MM.1S (cell line): ENCODE measurements at regions not wholly inside any gene's neighbourhood (a gene's known extent, or its start where the extent isn't known, plus 50 kb on each side); places are given as distances from the start of the nearest gene placed in this dataset.

Source experiments
- DNase-seq: peaks from one replicate; pipeline ENCODE4 v3.0.0-alpha.2; 2015
- H2AFZ ChIP-seq: fragments of 300-600 bp; sonication (generic); 2 replicates; pipeline ENCODE4 v1.6.0; 2016; ENCODE audit warnings: antibody characterized with exemption, low read length
- H3F3A ChIP-seq: fragments of 300-600 bp; sonication (generic); 2 replicates; pipeline ENCODE4 v1.6.1; 2016; ENCODE audit warnings: mild to moderate bottlenecking, antibody characterized with exemption, low read length, moderate library complexity, mixed read lengths; ENCODE audit not compliant: insufficient read depth
- H3K27ac ChIP-seq: fragments of 300-600 bp; sonication (generic); 2 replicates; pipeline ENCODE4 v1.5.1; 2016; ENCODE audit warnings: mild to moderate bottlenecking, low read length
- H3K27me3 ChIP-seq: fragments of 300-600 bp; sonication (generic); replicated peaks from 2 replicates; pipeline ENCODE4 v1.6.0; 2016; ENCODE audit warnings: low read length; ENCODE audit not compliant: insufficient read depth
- H3K36me3 ChIP-seq: fragments of 300-600 bp; sonication (generic); replicated peaks from 2 replicates; pipeline ENCODE4 v1.6.1; 2016; ENCODE audit warnings: mild to moderate bottlenecking, low read length, mixed read lengths; ENCODE audit not compliant: insufficient read depth
- H3K4me1 ChIP-seq: fragments of 300-600 bp; sonication (generic); 2 replicates; pipeline ENCODE4 v1.6.1; 2016; ENCODE audit warnings: low read length, mixed read lengths
- H3K4me2 ChIP-seq: fragments of 300-600 bp; sonication (generic); 2 replicates; pipeline ENCODE4 v1.6.0; 2016; ENCODE audit warnings: low read depth, low read length
- H3K4me3 ChIP-seq: fragments of 300-600 bp; sonication (generic); 2 replicates; pipeline ENCODE4 v1.5.1; 2016; ENCODE audit warnings: low read length, mixed read lengths
- H3K79me2 ChIP-seq: fragments of 300-600 bp; sonication (generic); 2 replicates; pipeline ENCODE4 v1.6.1; 2016; ENCODE audit warnings: mixed run types, low read length, mixed read lengths
- H3K9ac ChIP-seq: fragments of 300-600 bp; sonication (generic); 2 replicates; pipeline ENCODE4 v1.6.1; 2016; ENCODE audit warnings: low read length, mixed read lengths
- H3K9me2 ChIP-seq: fragments of 300-600 bp; sonication (generic); replicated peaks from 2 replicates; pipeline ENCODE4 v1.6.1; 2016; ENCODE audit warnings: mild to moderate bottlenecking, low read length, mixed read lengths; ENCODE audit not compliant: insufficient read depth
- H3K9me3 ChIP-seq: fragments of 300-600 bp; sonication (generic); replicated peaks from 2 replicates; pipeline ENCODE4 v1.6.1; 2016; ENCODE audit warnings: mild to moderate bottlenecking, low read length, mixed read lengths; ENCODE audit not compliant: insufficient read depth
- H4K20me1 ChIP-seq: fragments of 300-600 bp; sonication (generic); 2 replicates; pipeline ENCODE4 v1.6.1; 2016; ENCODE audit warnings: mild to moderate bottlenecking, low read length, moderate library complexity, mixed read lengths; ENCODE audit not compliant: insufficient read depth
- CTCF ChIP-seq: fragments of 300-600 bp; sonication (generic); IDR thresholded peaks from 2 replicates; pipeline ENCODE4 v1.5.1; 2016; ENCODE audit warnings: antibody characterized with exemption, low read length, mixed read lengths
- EZH2 ChIP-seq: fragments of 300-600 bp; sonication (generic); optimal IDR thresholded peaks from 2 replicates; pipeline ENCODE3; 2017; ENCODE audit warnings: low read depth, mild to moderate bottlenecking, antibody characterized with exemption, low read length, mixed read lengths
- EZH2phosphoT487 ChIP-seq: fragments of 300-600 bp; sonication (generic); IDR thresholded peaks from 2 replicates; pipeline ENCODE4 v1.6.1; 2018; ENCODE audit warnings: antibody characterized with exemption, low read length

GRCh38 chr20:55271371-55271770 lies 733.9 kb downstream of the CBLN4 start:
- TF ChIP-seq CTCF (no peak), EZH2 (no peak), EZH2phosphoT487 (no peak)
- Histone ChIP-seq H3K36me3 (no peaks in the 10 kb centered on the region), H3K9me3 (no peaks in the 10 kb centered on the region), H3K27me3 (no peaks in the 10 kb centered on the region), H3K9me2 (no peaks in the 10 kb centered on the region), H3K9ac (no peak overlapping the region), H3K79me2 (no peaks in the 10 kb centered on the region), H2AFZ (no peak overlapping the region), H3K27ac (no peak overlapping the region), H3K4me3 (no peak overlapping the region), H4K20me1 (no peaks in the 10 kb centered on the region), H3K4me1 (no peaks in the 10 kb centered on the region), H3F3A (no peaks in the 10 kb centered on the region), H3K4me2 (no peak overlapping the region)
- DNase-seq = no peak

DNA sequence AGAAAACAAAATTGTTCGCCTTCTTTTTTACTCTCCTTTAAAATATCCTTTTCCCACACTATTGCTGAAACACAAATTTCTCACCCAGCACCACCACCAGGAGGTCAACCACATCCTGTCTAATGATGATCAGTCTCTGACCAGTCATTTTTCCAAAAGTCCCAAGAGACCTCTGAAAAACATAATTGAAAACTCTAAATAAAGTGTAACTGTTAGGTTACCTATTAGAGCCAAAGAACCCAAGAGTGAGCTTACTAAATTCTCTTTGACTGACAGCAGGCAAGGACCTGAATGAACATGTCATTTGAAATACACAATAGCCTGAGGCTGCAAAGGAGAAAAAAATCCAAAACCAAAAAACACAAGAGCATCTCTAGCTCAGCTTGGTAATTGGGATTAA lies 735.4 kb downstream of the CBLN4 start:
- H3K9ac ChIP-seq = no peak overlapping the region
- H3K79me2 ChIP-seq = no peaks in the 10 kb centered on the region
- no peak for TF ChIP-seq CTCF
- no peak for TF ChIP-seq EZH2phosphoT487
- TF ChIP-seq EZH2 = no peak
- no peaks in the 10 kb centered on the region for H3F3A ChIP-seq
- H2AFZ ChIP-seq = no peak overlapping the region
- no peaks in the 10 kb centered on the region for H4K20me1 ChIP-seq
- no peak overlapping the region for H3K4me3 ChIP-seq
- no peaks in the 10 kb centered on the region for H3K9me3 ChIP-seq
- H3K4me1 ChIP-seq = no peaks in the 10 kb centered on the region
- no peaks in the 10 kb centered on the region for H3K9me2 ChIP-seq
- no peak overlapping the region for H3K4me2 ChIP-seq
- no peak overlapping the region for H3K27ac ChIP-seq
- no peaks in the 10 kb centered on the region for H3K27me3 ChIP-seq
- no peaks in the 10 kb centered on the region for H3K36me3 ChIP-seq
- no peak for DNase-seq

- Histone ChIP-seq H2AFZ (no peak overlapping the region), H3K27me3 (no peaks in the 10 kb centered on the region), H3K4me1 (no peaks in the 10 kb centered on the region), H3K9me2 (no peaks in the 10 kb centered on the region), H3K4me2 (no peak overlapping the region), H3K79me2 (no peaks in the 10 kb centered on the region), H3K9me3 (no peaks in the 10 kb centered on the region), H3K27ac (no peak overlapping the region), H4K20me1 (no peaks in the 10 kb centered on the region), H3K9ac (no peak overlapping the region), H3K36me3 (no peaks in the 10 kb centered on the region), H3F3A (no peaks in the 10 kb centered on the region), H3K4me3 (no peak overlapping the region)
- TF ChIP-seq CTCF (no peak), EZH2phosphoT487 (no peak), EZH2 (no peak)
- DNase-seq = no peak
These were observed 739.0 kb downstream of the CBLN4 start for GRCh38 chr20:55266361-55266760.
